Central memory CD8-positive, alpha-beta T cell (primary cell): ENCODE measurements at regions not wholly inside any gene's neighbourhood (a gene's known extent, or its start where the extent isn't known, plus 50 kb on each side); places are given as distances from the start of the nearest gene placed in this dataset.

Source experiments
- ATAC-seq: fragments of 150-1000 bp; cut with Tn5 transposase; replicated peaks from 2 replicates; pipeline ENCODE4 v1.10.0; 2022; ENCODE audit warnings: mild to moderate bottlenecking, moderate FRiP score, moderate number of reproducible peaks; ENCODE audit not compliant: poor library complexity, severe bottlenecking; ENCODE audit errors: extremely low read depth
- DNase-seq, 2 donors: peaks; one replicate each; pipeline ENCODE4 v3.0.0; 2021; ENCODE audit warnings: low spot score in 2 of 2
- H3K27ac Mint-ChIP-seq: one replicate; pipeline ENCODE4 v1.8.0; 2022; ENCODE audit warnings: low read depth, mild to moderate bottlenecking, moderate library complexity, mixed read lengths
- H3K27me3 Mint-ChIP-seq: one replicate; pipeline ENCODE4 v1.8.0; 2022; ENCODE audit warnings: mixed read lengths
- H3K36me3 Mint-ChIP-seq: one replicate; pipeline ENCODE4 v1.8.0; 2022; ENCODE audit warnings: mild to moderate bottlenecking, moderate library complexity, mixed read lengths; ENCODE audit not compliant: insufficient read depth
- H3K4me1 Mint-ChIP-seq: one replicate; pipeline ENCODE4 v1.8.0; 2022; ENCODE audit warnings: mixed read lengths
- H3K4me3 Mint-ChIP-seq: one replicate; pipeline ENCODE4 v1.8.0; 2022; ENCODE audit warnings: mild to moderate bottlenecking, moderate library complexity, mixed read lengths
- H3K9me3 Mint-ChIP-seq: one replicate; pipeline ENCODE4 v1.8.0; 2022; ENCODE audit warnings: mixed read lengths

- Mint-ChIP-seq H3K36me3 (peaks cover 4% of the 10 kb centered on the region), H3K27ac (no peak overlapping the region), H3K27me3 (no peaks in the 10 kb centered on the region), H3K9me3 (no peaks in the 10 kb centered on the region), H3K4me1 (peaks cover 12% of the 10 kb centered on the region), H3K4me3 (no peak overlapping the region)
- ATAC-seq (no peak), DNase-seq (no peak)
These were observed 95.4 kb downstream of the CTAGE1 start for GRCh38 chr18:22322243-22322691.

GRCh38 chr18:22320771-22321170, 96.9 kb downstream of the CTAGE1 start:
- no peaks in the 10 kb centered on the region for H3K27me3 Mint-ChIP-seq

GRCh38 chr18:22320155-22320554, 97.6 kb downstream of the CTAGE1 start:
- H3K27me3 Mint-ChIP-seq, result no peaks in the 10 kb centered on the region
- H3K36me3 Mint-ChIP-seq, result peaks cover 4% of the 10 kb centered on the region
- no peak overlapping the region for H3K27ac Mint-ChIP-seq
- H3K9me3 Mint-ChIP-seq, result no peaks in the 10 kb centered on the region
- H3K4me3 Mint-ChIP-seq, result no peak overlapping the region
- DNase-seq, result no peak
- H3K4me1 Mint-ChIP-seq, result peaks cover 12% of the 10 kb centered on the region
- no peak for ATAC-seq

More at GRCh38 chr18:22320771-22321170, 96.9 kb downstream of the CTAGE1 start:
- DNase-seq (no peak), ATAC-seq (no peak)
- Mint-ChIP-seq H3K9me3 (no peaks in the 10 kb centered on the region), H3K27ac (no peak overlapping the region), H3K36me3 (peaks cover 4% of the 10 kb centered on the region), H3K4me1 (peaks cover 12% of the 10 kb centered on the region), H3K4me3 (no peak overlapping the region)

DNA sequence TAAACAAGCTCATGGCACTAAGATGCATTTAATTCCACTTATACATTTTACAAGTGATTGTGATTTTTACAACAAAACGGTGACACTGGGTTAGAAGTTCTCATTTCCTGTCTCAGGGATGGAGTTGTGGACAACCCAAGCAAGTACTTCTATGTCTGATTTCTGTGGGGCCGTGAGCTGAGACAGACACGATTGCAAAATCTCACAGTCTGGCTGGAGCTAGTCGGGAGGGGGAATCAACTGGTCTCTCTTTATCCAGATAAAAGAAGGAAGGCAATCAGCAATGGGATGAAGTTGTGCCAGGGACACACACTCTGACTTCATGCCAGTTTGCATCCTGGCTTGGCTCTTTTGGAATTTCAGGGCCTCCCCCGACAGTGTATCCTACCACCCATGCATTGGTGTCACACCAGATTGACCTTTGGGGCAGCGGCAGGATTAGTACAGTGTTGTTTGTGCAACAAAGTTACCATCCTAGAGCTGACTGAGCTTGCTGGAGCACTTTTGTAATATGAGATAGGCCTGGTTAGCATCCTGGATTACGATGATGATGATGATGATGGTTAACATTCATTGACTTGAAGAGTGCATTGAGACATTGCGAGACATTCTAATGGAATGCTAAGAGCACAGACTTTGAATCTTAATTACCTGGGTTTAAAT, 98.8 kb downstream of the CTAGE1 start:
- DNase-seq (no peak), ATAC-seq (no peak)
- Mint-ChIP-seq H3K4me3 (no peak overlapping the region), H3K9me3 (no peaks in the 10 kb centered on the region), H3K27ac (no peak overlapping the region), H3K4me1 (peaks cover 6% of the 10 kb centered on the region), H3K27me3 (no peaks in the 10 kb centered on the region), H3K36me3 (peaks cover 1% of the 10 kb centered on the region)

GRCh38 chr18:22314420-22314819, 103.3 kb downstream of the CTAGE1 start:
- Mint-ChIP-seq H3K27me3 (no peaks in the 10 kb centered on the region), H3K9me3 (no peaks in the 10 kb centered on the region), H3K36me3 (no peaks in the 10 kb centered on the region), H3K4me1 (peaks cover 6% of the 10 kb centered on the region), H3K27ac (no peak overlapping the region), H3K4me3 (no peak overlapping the region)
- no peak for ATAC-seq
- no peak for DNase-seq

DNA sequence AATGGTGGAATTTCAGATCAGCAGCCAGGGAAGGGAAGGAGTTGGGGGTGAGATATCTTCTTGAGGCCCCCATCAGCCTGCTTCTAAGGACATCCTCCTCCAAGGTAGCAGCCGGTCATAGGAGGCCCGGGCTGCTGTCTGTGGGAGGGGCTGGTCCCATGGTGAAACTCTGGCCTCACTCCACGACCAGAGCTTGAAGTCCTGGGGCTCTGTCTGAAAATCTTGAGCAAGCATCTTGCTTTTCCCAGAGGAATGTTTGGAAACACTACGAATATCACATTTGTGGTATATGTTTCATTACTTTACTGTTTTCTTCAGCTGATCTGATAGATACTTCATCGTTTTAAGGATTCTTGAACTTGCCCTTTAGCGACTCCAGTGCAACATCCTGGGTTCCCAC, 103.7 kb downstream of the CTAGE1 start:
- H3K4me1 Mint-ChIP-seq, result peaks cover 6% of the 10 kb centered on the region
- no peaks in the 10 kb centered on the region for H3K36me3 Mint-ChIP-seq
- H3K9me3 Mint-ChIP-seq, result no peaks in the 10 kb centered on the region
- no peak for ATAC-seq
- H3K4me3 Mint-ChIP-seq, result no peak overlapping the region
- no peaks in the 10 kb centered on the region for H3K27me3 Mint-ChIP-seq
- DNase-seq, result no peak
- no peak overlapping the region for H3K27ac Mint-ChIP-seq

GRCh38 chr18:22311301-22311700, 106.4 kb downstream of the CTAGE1 start:
- DNase-seq (no peak), ATAC-seq (no peak)
- no peak overlapping the region for H3K27ac Mint-ChIP-seq
- H3K36me3 Mint-ChIP-seq, result no peaks in the 10 kb centered on the region
- no peaks in the 10 kb centered on the region for H3K4me1 Mint-ChIP-seq
- H3K4me3 Mint-ChIP-seq, result no peak overlapping the region
- no peaks in the 10 kb centered on the region for H3K9me3 Mint-ChIP-seq
- H3K27me3 Mint-ChIP-seq, result no peaks in the 10 kb centered on the region

DNA sequence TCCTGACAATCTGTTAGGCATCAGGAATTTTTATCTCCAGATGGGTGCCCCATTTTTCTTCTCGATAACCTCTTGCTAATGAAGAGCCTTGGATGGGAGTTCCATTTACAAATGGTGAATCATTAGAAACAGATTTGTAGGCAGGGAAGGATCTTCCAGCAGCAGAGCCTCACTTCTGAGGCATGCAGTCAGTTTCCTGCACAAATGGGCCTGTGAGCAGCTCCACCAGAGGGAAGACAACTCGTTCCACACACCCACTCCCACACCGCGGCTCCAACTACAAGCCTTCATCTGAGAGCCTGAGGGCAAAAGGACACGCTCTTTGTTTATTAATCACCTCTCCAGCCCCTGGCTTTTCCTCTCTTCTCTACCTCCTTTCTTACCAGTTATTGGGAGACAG, 108.5 kb downstream of the CTAGE1 start:
- Mint-ChIP-seq H3K36me3 (no peaks in the 10 kb centered on the region), H3K27me3 (no peaks in the 10 kb centered on the region), H3K27ac (no peak overlapping the region), H3K4me3 (no peak overlapping the region), H3K9me3 (no peaks in the 10 kb centered on the region), H3K4me1 (no peaks in the 10 kb centered on the region)
- DNase-seq (no peak), ATAC-seq (no peak)

DNA sequence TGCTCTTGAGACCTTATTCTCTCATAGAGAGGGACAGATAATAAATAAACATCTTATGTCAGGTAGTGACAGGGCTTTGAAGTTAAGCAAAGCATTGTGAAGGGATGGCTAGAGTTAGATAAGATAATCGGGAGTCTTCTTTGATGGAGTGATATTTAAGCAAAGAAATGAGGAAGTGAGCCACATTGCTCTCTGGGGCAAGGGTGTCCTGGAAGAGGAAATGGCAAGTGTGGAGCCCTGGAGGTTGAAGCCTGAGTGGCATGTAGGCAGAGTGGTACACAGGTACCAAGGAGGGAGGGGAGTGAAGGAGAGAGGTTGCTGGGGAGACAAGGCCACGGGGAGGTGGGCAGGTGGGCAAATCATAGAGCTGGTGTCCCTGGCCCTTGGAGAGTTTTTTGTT, 110.2 kb downstream of the CTAGE1 start:
- H3K27ac Mint-ChIP-seq, result no peak overlapping the region
- DNase-seq (no peak), ATAC-seq (no peak)
- no peak overlapping the region for H3K4me3 Mint-ChIP-seq
- no peaks in the 10 kb centered on the region for H3K4me1 Mint-ChIP-seq
- no peaks in the 10 kb centered on the region for H3K27me3 Mint-ChIP-seq
- H3K9me3 Mint-ChIP-seq, result no peaks in the 10 kb centered on the region
- no peaks in the 10 kb centered on the region for H3K36me3 Mint-ChIP-seq

GRCh38 chr18:22303927-22304326, 113.8 kb downstream of the CTAGE1 start:
- no peaks in the 10 kb centered on the region for H3K4me1 Mint-ChIP-seq
- H3K9me3 Mint-ChIP-seq, result no peaks in the 10 kb centered on the region
- no peaks in the 10 kb centered on the region for H3K27me3 Mint-ChIP-seq
- no peak for DNase-seq
- no peak overlapping the region for H3K4me3 Mint-ChIP-seq
- no peak for ATAC-seq
- no peaks in the 10 kb centered on the region for H3K36me3 Mint-ChIP-seq
- H3K27ac Mint-ChIP-seq, result no peak overlapping the region

DNA sequence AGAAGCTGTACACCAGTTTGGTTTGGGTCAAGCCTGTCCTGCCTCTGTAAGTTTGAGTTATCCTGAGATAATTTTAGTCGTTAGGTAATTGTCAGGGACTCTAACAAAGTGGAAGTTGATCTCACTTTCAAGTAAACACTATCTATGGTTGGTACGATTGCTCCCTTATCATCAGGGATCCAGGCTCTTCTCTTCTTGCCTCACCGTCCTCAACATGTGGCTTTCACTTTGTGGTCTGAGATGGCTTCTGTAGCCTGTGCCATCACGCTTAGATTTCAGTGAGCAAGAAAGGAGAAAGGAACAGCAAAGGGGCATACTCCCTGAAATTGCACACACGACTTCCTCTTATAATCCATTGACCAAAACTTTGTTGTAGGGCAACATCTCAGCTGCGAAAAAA, 115.6 kb downstream of the CTAGE1 start:
- Mint-ChIP-seq H3K9me3 (no peaks in the 10 kb centered on the region), H3K4me1 (no peaks in the 10 kb centered on the region), H3K27ac (peak overlapping the region; percentile 41), H3K27me3 (no peaks in the 10 kb centered on the region), H3K4me3 (no peak overlapping the region), H3K36me3 (no peaks in the 10 kb centered on the region)
- ATAC-seq (peak; percentile 46), DNase-seq (no peak)

DNA sequence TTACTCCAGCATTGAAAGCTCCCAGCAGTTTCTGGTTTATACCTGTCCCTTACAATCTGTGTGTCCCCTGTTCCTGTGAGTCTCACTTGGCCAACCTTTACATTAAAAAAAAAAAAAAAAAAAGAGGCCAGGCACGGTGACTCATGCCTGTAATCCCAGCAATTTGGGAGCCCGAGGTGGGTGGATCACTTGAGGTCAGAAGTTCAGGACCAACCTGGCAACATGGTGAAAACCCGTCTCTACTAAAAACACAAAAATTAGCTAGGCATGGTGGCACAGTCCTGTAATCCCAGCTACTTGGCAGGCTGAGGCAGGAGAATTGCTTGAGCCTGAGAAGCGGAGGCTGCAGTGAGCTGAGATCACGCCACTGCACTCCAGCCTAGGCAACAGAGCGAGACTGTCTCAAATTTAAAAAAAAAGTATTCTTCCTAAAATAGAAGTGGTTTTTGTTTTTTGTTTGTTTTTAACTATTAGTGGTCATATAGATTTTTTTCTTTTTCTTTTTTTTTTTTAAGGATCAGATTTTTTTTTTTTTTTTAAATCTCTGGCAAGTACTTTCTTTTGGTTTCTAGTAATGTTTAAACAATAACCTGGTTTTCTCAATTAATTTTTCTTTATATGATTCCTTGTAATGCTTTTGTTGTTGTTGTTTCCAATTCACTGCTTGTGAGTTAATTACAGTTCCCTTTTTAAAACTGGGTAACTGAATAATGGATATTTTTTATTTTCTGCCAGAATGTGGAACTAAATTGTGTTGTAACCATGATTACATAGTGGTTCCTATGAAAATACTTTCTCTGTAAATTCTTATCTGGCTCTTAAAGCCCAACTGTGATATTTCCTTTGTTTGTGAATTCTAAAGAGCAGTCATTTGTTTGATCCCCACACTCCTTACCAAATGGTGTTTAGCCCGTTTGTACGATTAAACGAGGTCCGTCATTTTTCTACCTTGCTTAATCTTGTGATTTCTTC, 116.8 kb downstream of the CTAGE1 start:
- DNase-seq, result no peak
- H3K4me1 Mint-ChIP-seq, result no peaks in the 10 kb centered on the region
- no peaks in the 10 kb centered on the region for H3K9me3 Mint-ChIP-seq
- H3K27me3 Mint-ChIP-seq, result no peaks in the 10 kb centered on the region
- no peak overlapping the region for H3K4me3 Mint-ChIP-seq
- H3K27ac Mint-ChIP-seq, result no peak overlapping the region
- ATAC-seq, result no peak
- no peaks in the 10 kb centered on the region for H3K36me3 Mint-ChIP-seq

DNA sequence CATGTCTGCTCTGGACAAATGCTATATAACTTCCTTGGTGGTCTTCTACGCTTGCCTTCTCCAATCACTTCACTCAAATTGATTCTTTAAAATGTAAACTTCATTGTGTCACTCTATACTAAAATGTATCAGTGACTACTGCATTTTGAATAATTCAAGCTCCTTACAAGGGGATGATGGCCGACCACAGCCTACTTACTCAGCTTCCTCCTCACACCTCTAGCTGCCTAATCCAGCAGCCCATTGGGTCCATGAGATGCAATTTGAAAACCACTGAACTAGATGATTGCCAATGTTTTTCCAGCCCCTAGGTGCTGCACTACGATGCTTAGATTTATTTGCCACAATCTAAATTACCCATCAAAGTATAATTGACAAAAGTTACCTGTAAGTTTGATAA, 120.7 kb downstream of the CTAGE1 start:
- no peaks in the 10 kb centered on the region for H3K27me3 Mint-ChIP-seq
- H3K4me1 Mint-ChIP-seq, result no peaks in the 10 kb centered on the region
- H3K9me3 Mint-ChIP-seq, result no peaks in the 10 kb centered on the region
- no peaks in the 10 kb centered on the region for H3K36me3 Mint-ChIP-seq
- ATAC-seq (no peak), DNase-seq (no peak)
- no peak overlapping the region for H3K27ac Mint-ChIP-seq
- H3K4me3 Mint-ChIP-seq, result no peak overlapping the region
